CD4-positive, alpha-beta T cell (primary cell): ENCODE measurements at regions not wholly inside any gene's neighbourhood (a gene's known extent, or its start where the extent isn't known, plus 50 kb on each side); places are given as distances from the start of the nearest gene placed in this dataset.

Experiments used
- ATAC-seq: fragments of 200-7000 bp; cut with Tn5 transposase; one replicate; pipeline ENCODE4 v1.10.0; 2022; ENCODE audit warnings: mild to moderate bottlenecking; ENCODE audit not compliant: poor library complexity
- CTCF ChIA-PET: fragments of 350-600 bp; sonication (Branson Sonifier 250); formaldehyde crosslinking; loops from one replicate; lab custom pipeline; 2021; ENCODE audit warnings: antibody characterized with exemption, inconsistent platforms; lab: Charles Lee
- POLR2A ChIA-PET: fragments of 350-600 bp; sonication (Branson Sonifier 250); formaldehyde crosslinking; loops from one replicate; lab custom pipeline; 2021; ENCODE audit warnings: antibody characterized with exemption, inconsistent platforms; lab: Charles Lee
- DNase-seq, 14 experiments: peaks; one replicate each; pipeline ENCODE4 v3.0.0-alpha.2; 2013 to 2020; ENCODE audit warnings: mixed read lengths in 2 of 14
- H3K27ac ChIP-seq, 2 donors: one replicate each; pipeline versions ENCODE4 v1.5.1 to v1.7.0; 2013; ENCODE audit warnings: low read length in 2 of 2, low read depth in 1 of 2, mild to moderate bottlenecking in 1 of 2
- H3K27me3 ChIP-seq, 2 experiments: 1 replicate in 1 of 2; 2 replicates in 1 of 2; pipeline versions ENCODE4 v1.6.1 to v1.7.0; 2013; ENCODE audit warnings: low read length in 2 of 2, control low read depth in 1 of 2, mild to moderate bottlenecking in 1 of 2, moderate library complexity in 1 of 2; ENCODE audit not compliant: insufficient read depth in 2 of 2, control insufficient read depth in 1 of 2
- H3K36me3 ChIP-seq: one replicate; pipeline ENCODE4 v1.6.1; 2013; ENCODE audit warnings: low read length, control low read depth; ENCODE audit not compliant: insufficient read depth
- H3K4me1 ChIP-seq: one replicate; pipeline ENCODE4 v1.6.1; 2013; ENCODE audit warnings: low read length, control low read depth; ENCODE audit not compliant: insufficient read depth
- H3K4me3 ChIP-seq: one replicate; pipeline ENCODE4 v1.5.1; 2013; ENCODE audit warnings: mild to moderate bottlenecking, low read length, moderate library complexity
- H3K9me3 ChIP-seq, 2 experiments: 1 replicate in 1 of 2; 2 replicates in 1 of 2; pipeline versions ENCODE4 v1.6.1 to v1.7.0; 2013; ENCODE audit warnings: low read length in 2 of 2, mild to moderate bottlenecking in 2 of 2, control low read depth in 1 of 2, moderate library complexity in 1 of 2; ENCODE audit not compliant: control insufficient read depth in 1 of 2, insufficient read depth in 1 of 2
- H3K27ac Mint-ChIP-seq: one replicate; pipeline ENCODE4 v1.8.0; 2020; ENCODE audit warnings: mixed read lengths
- H3K27me3 Mint-ChIP-seq: one replicate; pipeline ENCODE4 v1.8.0; 2021; ENCODE audit warnings: mixed read lengths
- H3K36me3 Mint-ChIP-seq: one replicate; pipeline ENCODE4 v1.8.0; 2021; ENCODE audit warnings: low read depth, mixed read lengths
- H3K4me1 Mint-ChIP-seq: one replicate; pipeline ENCODE4 v1.8.0; 2021; ENCODE audit warnings: low read depth, mixed read lengths
- H3K4me3 Mint-ChIP-seq: one replicate; pipeline ENCODE4 v1.8.0; 2020; ENCODE audit warnings: mild to moderate bottlenecking, mixed read lengths
- H3K9me3 Mint-ChIP-seq: one replicate; pipeline ENCODE4 v1.8.0; 2020; ENCODE audit warnings: mixed read lengths
- intact Hi-C, 2 experiments: fragments of 100-400 bp; cut with DNase I in 1 of 2; cut with micrococcal nuclease in 1 of 2; formaldehyde crosslinking; loops; one replicate each; pipeline versions ENCODE4 v1.15.1 to v1.9.0; 2023 to 2025; cut with DNase I, micrococcal nuclease
- TF ChIP-seq, protein P1 (sequence below): fragments of 200-600 bp; IDR thresholded peaks from one replicate; pipeline ENCODE4 v1.8.0; 2022; ENCODE audit warnings: antibody characterized with exemption, mild to moderate bottlenecking

DNA sequence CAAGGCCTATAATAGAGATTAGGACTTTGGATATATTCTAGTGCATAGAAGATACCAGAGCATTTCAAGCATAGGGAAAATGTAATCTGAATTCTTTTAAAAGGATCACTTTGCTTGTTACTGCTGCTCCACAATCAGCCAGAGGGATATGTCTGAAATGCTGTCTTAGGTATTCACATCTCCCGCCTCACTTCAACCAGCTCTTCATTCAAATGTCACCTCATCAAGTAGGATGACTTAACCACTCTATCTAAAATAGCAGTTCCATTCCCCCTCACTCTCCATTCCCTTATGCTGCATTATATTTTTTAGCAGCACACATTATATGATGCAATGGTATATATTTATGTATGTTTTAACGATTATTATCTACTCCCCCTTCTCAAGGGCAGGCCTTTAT is 500.3 kb upstream of the GRIA1 start:
- TF ChIP-seq, protein P1, sequence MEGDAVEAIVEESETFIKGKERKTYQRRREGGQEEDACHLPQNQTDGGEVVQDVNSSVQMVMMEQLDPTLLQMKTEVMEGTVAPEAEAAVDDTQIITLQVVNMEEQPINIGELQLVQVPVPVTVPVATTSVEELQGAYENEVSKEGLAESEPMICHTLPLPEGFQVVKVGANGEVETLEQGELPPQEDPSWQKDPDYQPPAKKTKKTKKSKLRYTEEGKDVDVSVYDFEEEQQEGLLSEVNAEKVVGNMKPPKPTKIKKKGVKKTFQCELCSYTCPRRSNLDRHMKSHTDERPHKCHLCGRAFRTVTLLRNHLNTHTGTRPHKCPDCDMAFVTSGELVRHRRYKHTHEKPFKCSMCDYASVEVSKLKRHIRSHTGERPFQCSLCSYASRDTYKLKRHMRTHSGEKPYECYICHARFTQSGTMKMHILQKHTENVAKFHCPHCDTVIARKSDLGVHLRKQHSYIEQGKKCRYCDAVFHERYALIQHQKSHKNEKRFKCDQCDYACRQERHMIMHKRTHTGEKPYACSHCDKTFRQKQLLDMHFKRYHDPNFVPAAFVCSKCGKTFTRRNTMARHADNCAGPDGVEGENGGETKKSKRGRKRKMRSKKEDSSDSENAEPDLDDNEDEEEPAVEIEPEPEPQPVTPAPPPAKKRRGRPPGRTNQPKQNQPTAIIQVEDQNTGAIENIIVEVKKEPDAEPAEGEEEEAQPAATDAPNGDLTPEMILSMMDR: no peak
- no peak for DNase-seq
- Mint-ChIP-seq H3K27ac (no peak overlapping the region), H3K9me3 (peaks cover 4% of the 10 kb centered on the region), H3K27me3 (no peaks in the 10 kb centered on the region), H3K4me3 (no peak overlapping the region), H3K36me3 (no peaks in the 10 kb centered on the region), H3K4me1 (no peaks in the 10 kb centered on the region)
- no peaks in the 10 kb centered on the region for H3K4me1 ChIP-seq
- no peak overlapping the region for H3K4me3 ChIP-seq
- ChIA-PET POLR2A (no interaction called here), CTCF (no interaction called here)
- no peak for ATAC-seq
- no peaks in the 10 kb centered on the region for H3K36me3 ChIP-seq
- intact Hi-C loops: no loop called here
- H3K27ac ChIP-seq: no peak overlapping the region
- no peaks in the 10 kb centered on the region for H3K9me3 ChIP-seq
- no peaks in the 10 kb centered on the region for H3K27me3 ChIP-seq

DNA sequence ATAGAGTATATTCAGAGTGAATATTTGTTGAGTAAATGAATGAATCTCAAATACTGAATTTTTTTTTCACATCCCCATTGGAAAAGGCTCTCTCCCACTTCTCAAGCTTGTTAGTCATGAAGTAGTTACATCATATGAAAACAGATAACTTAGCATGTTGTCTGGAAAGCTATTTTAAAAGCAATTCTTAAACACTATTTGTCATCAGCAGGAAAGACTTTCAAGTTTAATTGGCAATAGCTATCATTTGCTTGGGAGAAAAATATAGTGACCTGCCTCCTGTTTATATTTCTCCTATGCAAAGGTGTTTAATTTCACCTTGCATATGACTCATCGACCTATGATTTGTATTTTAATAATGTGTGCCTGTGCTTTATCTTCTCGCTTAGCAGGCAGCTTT is 499.8 kb upstream of the GRIA1 start:
- no peaks in the 10 kb centered on the region for H3K4me1 ChIP-seq
- TF ChIP-seq, protein P1: no peak
- DNase-seq (no peak), ATAC-seq (no peak)
- H3K27me3 ChIP-seq: no peaks in the 10 kb centered on the region
- H3K4me3 ChIP-seq: no peak overlapping the region
- intact Hi-C loops: no loop called here
- Mint-ChIP-seq H3K27ac (no peak overlapping the region), H3K4me3 (no peak overlapping the region), H3K9me3 (peaks cover 4% of the 10 kb centered on the region), H3K36me3 (no peaks in the 10 kb centered on the region), H3K27me3 (no peaks in the 10 kb centered on the region), H3K4me1 (no peaks in the 10 kb centered on the region)
- no peak overlapping the region for H3K27ac ChIP-seq
- no peaks in the 10 kb centered on the region for H3K9me3 ChIP-seq
- ChIA-PET CTCF (no interaction called here), POLR2A (no interaction called here)
- H3K36me3 ChIP-seq: no peaks in the 10 kb centered on the region

DNA sequence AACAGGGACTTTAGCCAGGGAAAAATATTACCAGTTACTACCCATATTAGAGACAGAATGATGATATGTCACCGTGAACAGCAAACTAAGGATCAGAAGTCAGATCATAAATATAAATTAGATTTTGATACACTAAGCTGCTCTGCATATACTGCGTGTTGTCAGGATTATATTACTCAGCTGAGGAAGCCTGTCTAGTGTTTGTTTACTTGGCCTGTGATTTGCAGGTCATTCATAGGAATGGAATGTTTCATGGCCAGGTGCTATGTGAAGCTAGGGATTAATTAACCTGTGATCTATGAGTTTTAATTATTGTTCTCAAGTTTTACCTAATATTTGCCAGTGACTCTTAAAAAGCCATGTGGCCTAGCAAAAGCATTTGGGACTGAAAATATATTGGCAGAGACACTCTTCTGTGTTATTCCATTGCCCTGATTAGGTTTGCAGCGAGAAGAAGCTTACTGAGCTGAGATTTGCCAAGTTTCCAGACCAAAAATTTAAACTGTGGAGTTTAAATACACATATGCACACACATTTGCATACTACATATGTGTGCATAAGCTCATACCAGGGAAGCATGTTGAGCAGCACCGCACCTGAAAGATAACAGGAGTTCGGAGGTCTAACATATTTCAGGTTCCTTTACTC is 496.3 kb upstream of the GRIA1 start:
- ATAC-seq (no peak), DNase-seq (no peak)
- intact Hi-C loops: no loop called here
- Histone ChIP-seq H3K4me3 (no peak overlapping the region), H3K9me3 (peaks cover 0 to 4% of the 10 kb centered on the region in 2 experiments), H3K27ac (no peak overlapping the region), H3K36me3 (no peaks in the 10 kb centered on the region), H3K27me3 (no peaks in the 10 kb centered on the region), H3K4me1 (no peaks in the 10 kb centered on the region)
- POLR2A ChIA-PET: no interaction called here
- H3K4me1 Mint-ChIP-seq: no peaks in the 10 kb centered on the region
- H3K36me3 Mint-ChIP-seq: no peaks in the 10 kb centered on the region
- no peak overlapping the region for H3K27ac Mint-ChIP-seq
- CTCF ChIA-PET: no interaction called here
- peaks cover 8% of the 10 kb centered on the region for H3K9me3 Mint-ChIP-seq
- TF ChIP-seq, protein P1: no peak
- no peak overlapping the region for H3K4me3 Mint-ChIP-seq
- no peaks in the 10 kb centered on the region for H3K27me3 Mint-ChIP-seq
